NCI-H460 (cell line): ENCODE measurements at regions not wholly inside any gene's neighbourhood (a gene's known extent, or its start where the extent isn't known, plus 50 kb on each side); places are given as distances from the start of the nearest gene placed in this dataset.

Source experiments
- DNase-seq: peaks from one replicate; pipeline ENCODE4 v3.0.0-alpha.2; 2016; ENCODE audit warnings: low read depth; ENCODE audit errors: extremely low read depth

DNA sequence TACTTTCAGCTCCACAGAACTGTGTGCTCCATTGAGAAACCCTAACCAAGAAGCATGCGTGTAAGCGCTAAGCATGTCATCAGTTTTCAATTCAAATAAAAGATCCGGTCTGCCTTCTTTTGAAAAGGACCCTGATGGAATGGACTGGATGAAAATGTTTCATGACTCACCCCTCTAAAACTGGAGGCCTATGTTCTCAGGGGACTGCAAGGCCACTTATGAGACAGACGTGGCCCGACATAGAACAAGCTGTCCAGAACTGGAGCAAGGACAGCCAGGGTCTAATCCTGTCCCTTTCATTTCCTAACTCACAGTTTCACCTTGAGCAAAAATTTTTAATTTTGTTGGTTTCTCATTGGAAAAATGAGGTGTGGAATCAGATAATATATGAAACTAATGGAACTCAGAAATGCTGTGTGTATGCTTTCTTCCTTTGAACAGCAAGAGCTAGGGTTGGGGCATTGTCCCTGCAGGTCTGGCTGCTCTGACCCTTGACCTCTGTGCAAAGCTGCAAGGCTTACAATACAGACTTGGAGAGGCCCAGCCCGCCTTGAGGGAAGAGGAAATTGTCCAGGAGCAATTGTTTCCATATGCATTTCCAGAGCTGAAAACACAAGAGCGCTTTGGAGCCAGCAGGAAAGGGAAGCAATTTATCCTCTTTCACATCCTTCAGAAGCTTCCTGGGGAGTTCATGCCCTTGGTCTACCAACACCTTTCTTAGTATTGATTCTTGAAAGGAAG lies 553.4 kb upstream of the KLF12 start:
- no peak for DNase-seq

DNA sequence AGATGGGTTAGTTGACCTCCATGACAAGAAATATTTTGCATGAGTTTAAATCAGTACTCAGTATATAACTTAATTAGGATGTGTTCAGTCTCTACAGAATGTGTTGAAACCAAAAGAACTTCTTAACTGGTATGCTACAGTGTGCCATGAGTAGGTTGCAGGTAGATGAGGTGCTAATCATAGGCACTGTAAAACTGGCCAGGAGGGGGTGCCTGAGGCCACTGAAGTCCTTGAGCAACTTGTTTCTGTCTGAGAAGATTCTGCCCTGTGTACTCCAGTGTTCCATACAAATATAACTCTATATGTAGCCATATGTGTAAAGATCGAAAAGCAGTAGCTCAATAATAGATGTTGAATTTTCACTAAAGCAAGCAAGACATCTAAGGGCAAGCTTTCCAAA lies 549.2 kb upstream of the KLF12 start:
- DNase-seq, result no peak

DNA sequence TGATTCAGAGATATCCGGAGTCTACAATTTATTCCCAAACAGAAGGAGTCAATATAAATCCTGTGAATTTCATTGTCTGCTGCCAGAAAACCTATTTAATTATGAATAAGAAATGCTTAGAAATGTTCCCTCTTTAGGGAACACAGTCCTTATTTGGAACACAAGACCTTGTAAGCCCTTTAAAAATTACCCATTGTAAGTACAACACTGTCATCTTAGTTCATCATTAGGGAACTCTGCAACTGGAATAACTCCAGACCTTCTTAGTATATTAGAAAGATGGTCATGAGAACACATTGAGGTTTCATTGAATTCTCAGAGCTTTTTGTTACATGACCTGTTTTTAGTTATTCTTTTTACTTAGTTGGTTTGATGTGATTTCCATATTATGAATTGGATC lies 548.5 kb upstream of the KLF12 start:
- DNase-seq, result no peak

DNA sequence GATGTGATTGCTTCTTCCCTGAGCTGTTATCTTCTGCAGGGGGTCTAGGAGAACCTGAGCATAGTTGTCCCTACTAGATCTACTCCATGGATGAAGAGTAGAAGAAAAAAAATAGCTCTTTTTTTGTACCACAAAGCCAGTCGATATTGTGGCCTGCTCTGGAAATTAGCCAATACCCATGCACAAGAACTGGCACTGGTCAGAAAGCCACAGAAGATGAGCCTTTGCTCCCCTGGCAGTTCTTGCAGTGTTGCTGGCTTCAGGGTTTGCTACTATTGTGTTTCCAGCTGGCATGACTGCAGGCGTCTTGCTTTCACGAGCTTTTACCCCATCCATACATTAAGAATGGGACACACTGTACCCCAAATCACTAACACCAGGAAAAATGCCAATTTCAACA lies 547.7 kb upstream of the KLF12 start:
- no peak for DNase-seq

DNA sequence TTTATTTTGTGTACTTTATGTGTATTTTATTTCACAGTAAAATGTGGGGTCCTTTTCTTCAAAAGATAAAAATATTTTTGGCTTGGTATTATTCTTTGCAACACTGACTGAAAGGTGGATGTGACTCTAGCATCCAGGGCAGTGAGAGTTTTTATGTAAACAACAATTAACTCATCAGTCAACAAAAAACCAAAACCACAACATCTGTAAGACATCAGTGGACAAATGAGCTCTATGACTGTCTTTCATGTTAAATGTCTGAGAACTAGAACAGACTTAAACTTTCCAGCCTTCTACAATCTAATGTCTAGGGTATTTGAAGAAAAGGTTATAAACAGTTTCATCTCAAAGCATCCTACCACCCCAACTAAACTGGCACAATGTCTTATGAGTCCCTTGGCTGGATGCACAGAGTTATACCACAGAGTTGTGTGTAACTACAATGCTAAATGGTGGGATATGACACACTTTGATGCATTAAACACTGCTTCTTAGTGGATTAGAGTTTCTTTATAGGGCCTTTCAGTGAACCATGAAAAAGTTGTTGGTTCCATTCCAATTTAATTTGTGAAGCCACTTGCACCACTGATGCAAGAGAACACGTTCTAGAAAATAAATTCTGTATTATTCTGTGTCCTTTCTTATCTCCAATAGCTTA lies 544.2 kb upstream of the KLF12 start:
- DNase-seq, result no peak

DNA sequence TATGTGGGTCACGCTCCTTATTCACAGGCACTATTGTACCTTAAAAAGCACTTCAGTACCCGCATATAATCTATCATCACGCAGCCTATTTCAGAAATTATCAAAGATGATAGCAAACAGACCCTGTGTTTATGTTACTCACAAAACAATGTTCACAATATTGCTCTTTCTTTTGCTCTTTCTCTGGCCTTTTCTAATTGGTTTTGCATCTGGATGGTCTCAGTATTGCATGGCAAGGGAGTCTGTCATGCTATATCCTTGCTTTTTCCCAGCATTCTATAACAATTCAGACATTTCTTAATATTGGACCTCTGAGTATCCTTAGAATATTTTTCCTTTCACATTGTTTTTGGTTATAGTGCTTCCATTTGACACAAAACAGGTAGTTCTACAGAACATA lies 541.8 kb upstream of the KLF12 start:
- no peak for DNase-seq

DNA sequence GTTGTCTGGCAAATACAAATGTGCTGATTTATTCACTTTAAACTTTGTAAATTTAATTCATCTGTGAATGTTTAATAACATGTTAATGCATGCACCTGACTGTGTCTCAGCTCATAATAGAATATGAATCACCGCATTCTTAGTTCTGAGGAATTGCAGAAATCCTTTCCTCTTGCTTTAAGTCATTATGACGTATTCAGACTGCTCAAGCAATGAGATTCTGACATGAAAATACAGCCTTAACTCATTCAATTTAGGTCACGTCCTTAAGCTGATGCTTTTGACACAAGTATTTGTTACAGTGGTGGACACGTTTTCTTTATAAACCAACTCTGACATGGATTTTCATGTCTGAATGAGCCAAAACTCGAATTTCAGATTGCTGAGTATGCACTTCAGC lies 541.0 kb upstream of the KLF12 start:
- no peak for DNase-seq

DNA sequence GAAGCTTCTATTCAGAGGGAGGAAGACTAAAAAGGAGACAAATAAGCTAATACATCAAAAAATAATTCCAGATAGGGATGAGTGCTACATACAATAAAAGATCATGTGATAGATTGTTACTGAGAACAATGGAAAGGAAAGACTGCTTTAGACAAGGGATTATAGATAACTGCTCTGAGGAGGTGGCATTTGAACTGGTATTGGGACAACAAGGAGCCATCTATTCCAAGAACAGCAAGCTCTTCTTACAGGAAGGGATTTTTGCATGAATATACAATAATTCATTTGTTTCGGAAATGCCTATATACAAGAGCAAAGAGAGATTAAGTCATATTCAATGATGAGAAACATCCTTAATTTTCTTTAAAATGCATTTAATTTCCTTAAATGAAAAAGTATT lies 540.5 kb upstream of the KLF12 start:
- no peak for DNase-seq

DNA sequence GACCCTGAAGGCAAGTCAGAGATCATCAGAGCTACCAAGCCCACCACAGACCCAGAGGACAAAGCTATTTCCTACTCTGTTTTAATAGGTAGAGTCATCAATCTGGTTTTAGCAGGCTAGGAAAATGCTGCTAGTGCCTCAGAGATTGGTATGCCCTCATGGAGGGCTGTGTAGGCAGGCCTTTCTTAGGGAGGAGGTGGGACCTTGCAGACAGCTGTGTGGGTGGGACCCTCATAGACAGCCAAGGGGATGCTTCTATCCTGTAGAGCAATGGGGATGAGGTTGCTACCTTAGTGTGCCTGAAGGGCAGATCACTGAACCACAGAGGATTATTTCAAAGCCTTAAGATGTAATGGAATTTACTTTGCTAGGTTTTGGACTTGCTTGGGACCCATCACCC lies 534.9 kb upstream of the KLF12 start:
- DNase-seq, result no peak

DNA sequence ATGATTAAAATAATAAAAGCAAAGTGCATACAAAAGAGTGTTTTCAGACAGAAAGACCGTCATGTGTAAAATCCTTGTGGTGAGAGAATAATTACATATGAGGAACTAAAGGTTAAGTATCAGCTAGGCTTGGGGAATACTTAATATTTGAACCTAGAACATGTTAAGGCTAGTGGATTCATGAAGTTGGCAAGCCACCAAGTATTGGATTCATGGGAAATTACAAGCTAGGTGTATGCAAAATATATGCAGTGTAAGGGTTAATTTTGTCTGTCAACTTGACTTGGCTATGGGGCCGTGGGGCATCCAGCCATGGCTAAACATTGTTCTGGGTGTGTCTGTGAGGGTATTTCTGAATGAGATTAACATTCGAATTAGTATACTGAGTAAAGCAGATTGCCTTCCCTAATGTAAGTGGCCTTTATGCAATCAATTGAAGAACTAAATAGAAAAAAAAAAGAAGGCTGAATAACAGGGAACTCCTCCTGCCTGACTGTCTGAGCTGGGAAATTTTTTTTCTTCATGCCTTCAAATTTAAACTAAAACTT lies 533.5 kb upstream of the KLF12 start:
- no peak for DNase-seq

DNA sequence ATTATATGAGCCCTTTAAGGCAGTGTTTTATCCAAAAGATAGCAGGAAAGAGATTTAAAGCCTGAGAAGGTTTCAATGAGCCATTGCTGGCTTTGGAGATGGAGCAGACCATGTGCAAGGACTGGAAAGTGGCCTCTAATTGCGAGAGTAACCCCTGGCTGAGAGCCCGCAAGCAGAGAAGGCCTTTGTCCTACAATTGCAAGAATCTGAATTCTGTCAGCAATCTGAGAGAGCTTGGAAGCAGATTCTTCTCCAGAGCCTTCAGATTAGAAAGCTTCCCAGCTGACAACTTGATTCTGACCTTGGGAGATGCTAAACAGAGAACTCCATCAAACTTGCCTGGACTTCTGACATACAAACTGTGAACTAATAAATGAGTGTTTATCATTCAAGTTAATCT lies 528.7 kb upstream of the KLF12 start:
- DNase-seq, result no peak

DNA sequence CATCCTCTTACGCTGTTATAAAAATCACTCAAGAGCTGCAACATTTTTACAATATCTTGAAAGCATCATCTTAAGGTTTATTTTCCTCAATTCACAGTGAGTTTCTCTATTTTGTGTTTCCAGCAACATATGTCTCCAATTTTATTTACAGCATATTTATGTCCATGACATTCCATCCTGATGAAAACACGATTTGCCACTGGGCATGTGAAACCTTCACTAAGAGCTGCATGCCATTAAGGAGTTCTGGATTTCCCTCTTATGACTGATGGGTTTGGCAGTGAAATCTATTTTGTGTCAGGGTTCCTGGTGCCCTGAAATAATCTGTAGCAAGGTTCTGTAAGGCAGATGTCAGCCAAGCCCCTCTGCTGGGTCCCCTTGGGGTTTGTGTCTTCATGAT lies 527.6 kb upstream of the KLF12 start:
- no peak for DNase-seq

DNA sequence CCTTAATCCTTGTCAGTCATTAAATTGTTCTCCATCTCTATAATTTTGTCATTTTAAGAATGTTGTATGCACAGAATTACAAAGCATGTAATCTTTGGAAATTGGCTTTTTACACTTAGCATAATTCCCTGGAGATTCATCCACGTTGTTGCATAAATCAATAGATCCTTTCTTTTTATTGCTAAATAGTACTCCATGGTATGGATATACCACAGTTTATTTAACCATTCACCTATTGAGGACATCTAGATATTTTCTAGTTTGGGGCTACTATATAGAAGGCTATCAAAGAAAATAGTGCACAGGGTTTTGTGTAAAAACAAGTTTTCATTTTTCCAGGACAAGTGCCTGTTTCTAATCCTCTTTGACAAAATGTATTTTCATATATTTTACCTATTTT lies 523.6 kb upstream of the KLF12 start:
- DNase-seq, result no peak

DNA sequence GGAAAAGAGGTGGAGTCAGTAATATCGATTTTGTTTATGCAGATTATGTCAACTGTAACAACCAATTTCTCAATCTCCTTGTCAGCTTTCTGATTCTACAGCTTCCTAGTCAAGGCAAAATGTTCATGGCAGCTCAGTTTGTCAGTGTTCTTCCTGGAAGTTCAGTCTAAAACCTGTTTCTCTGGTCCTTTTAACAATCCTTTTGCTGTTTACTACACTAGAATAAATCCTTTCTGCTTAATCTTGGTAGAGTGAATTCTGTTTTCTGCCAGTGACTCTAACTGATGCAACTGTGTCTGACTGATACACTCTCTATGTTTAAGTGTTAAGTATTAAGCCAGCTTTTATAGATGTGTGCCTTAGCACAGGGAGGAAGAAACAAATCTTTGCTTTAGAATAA lies 516.9 kb upstream of the KLF12 start:
- DNase-seq, result no peak

DNA sequence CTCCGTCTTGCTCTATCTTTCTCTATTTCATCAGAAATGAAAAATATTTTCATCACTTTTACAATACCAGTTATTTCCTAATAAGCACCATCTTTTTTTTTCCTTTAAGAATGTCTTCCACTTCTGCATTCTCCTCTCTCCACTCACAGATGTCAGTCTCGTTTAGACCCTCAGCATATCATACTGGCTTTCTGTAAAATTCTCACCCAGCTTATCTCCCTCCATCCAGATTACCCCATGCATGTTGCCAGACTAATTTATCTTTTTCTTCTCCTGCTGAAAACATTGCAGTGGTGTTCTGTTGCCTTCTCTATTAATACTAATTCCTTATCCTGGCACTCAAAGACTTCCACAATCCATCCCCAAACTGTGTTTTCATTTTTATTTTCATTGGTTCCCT lies 513.8 kb upstream of the KLF12 start:
- no peak for DNase-seq

DNA sequence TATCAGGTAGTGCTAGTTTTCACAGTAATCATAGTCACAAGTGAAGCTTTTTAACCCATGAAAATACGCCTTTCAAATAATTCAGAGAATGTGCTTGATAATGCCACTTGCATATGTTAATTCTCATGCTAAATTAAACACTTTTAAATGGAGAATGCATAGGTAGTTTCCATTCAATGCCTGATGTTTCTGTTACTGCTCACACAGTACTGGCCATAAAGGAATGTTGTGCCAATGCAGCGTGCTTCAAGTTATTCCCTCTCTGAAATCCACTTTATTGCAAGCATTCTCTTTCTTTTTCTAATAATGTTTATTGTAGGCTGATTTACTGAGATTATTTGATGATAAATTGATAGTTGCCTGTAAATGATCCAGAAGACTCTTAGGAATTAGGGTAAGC lies 513.0 kb upstream of the KLF12 start:
- no peak for DNase-seq

DNA sequence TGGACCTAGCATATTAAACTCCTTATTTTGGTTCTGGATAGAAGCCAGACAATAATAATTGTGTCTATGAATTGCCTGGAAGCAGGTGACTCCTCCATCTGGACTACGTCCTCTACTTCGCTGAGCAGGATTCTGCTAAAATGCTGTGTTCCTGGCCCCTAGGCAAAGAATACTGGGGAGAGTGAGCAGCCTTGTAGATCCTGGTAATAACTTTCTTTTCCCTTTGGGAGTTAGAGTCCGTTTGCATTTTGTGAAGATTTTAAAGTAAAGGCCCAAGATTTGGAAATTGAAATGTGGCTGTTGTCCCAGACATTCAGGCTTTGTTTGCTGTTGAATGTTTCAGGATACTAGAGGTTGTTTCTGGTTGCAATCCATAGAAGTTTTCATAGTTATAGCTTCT lies 511.9 kb upstream of the KLF12 start:
- DNase-seq, result no peak

DNA sequence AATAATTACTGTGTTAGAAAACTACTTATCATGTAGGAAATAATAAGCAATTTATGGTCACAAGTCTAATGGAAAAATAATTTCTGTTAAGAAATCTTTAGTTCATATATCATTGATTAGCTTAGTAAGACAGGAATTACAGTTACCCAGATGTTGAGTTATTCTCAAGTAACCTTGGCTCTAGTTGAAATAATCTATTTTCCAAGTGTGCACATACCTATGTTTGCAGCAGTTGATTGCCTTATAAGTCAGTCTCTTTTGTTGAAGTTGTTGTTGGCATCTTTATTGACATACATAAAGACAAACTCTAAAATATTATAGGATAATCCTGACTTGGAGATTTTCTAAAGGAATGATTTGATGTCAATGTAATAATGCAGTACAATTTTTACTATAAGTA lies 511.4 kb upstream of the KLF12 start:
- no peak for DNase-seq

DNA sequence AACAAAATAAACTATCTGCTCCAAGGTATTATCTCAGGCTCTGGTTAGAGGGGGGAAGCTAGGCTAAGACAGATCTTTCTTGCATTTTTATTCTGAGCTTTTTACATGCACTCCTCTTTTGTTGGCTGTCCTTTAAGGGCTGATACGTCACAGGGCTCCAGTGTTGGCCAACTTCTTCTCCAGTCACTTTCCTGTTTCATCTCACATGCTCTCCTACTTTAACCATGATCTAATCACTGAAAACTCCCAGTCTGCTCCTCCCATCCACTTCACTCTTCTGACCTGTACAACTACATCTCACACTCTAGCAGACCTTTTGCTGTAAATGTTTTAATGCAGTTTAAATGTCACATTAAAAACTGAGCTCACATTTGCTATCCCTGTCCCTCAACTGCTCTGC lies 510.0 kb upstream of the KLF12 start:
- no peak for DNase-seq

DNA sequence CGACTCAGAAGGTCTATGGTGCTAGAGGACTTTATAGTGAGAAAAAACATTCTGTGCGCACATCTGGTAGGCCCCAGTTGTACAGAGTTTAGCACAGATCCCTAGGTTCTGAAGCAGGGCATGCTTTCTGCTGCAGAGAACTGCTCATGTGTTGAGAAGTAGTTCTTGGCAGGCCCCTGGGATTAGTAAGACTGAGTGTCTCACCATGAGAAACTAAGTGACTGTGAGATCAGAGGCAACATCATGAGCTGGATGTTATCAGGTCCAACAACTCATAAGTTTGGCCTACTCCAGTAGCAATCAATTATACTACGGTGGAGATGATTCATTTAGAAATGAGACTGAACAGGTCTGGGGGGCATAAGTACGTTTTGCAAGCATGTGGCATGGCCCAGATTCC lies 507.4 kb upstream of the KLF12 start:
- DNase-seq, result no peak

DNA sequence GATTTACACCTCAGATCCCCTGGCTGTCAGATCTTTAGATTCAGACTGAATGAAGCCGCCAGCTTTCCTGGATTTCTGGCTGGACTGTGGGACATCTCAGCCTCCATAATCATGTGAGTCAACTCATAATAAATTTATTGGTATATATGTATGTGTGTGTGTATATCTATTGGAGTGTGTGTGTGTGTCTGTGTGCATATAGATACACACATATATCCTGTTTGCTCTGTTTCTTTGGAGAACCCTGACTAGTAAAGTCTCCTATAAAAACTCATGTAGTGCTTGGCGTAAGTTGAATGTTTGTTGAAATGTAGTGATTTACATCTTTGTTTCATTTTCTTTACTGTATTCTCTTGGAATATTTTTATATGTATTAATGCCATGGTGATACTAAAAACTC lies 499.5 kb upstream of the KLF12 start:
- DNase-seq, result no peak

DNA sequence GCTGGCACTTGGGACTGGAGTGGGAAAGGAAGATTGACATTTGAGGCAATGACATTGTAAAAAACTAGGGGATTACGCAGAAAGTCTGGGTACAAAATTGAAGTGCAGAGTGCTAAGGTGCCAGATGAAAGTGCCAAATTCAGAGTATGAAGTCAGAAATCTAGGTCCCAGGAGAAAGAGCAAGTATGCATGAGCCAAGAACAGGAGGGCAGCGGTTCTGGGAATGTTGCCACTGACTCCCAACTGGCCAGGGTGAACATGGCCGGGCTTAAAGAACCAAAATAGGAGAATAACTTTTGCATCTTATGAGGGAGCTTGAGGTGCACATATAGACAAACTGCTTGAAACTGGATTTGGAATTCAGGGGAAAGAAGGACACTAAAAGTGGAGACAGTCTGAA lies 495.8 kb upstream of the KLF12 start:
- no peak for DNase-seq

DNA sequence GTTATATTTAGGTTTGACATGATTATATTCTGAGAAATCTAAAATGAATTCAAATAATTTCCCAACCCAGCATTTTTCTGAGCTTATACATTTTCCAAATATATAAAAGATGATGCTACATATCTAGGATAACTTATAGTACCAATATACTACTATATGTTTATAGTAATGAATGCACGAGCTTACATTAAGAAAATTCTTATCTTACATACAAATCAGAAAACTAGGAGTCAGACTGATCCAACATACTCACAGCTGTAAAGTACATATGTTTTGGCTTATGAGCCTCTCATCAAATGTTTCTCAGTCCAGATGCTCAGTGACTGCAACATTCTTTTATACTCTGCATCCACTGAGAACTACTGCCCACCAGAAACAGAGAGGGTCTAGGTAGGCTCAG lies 491.3 kb upstream of the KLF12 start:
- no peak for DNase-seq
